Activated CD8-positive, alpha-beta memory T cell treated with anti-CD3 and anti-CD28 coated beads for 36 hours (primary cell): ENCODE measurements at regions not wholly inside any gene's neighbourhood (a gene's known extent, or its start where the extent isn't known, plus 50 kb on each side); places are given as distances from the start of the nearest gene placed in this dataset.
"Not testable (repeated sequence)": the region's sequence is repeated elsewhere in the genome, so short reads cannot be mapped to it uniquely, and the experiment has no call there.

Source experiments
- CTCF ChIA-PET: fragments of 350-600 bp; sonication (Branson Sonifier 250); formaldehyde crosslinking; loops from one replicate; lab custom pipeline; 2021; ENCODE audit warnings: antibody characterized with exemption; lab: Charles Lee
- POLR2A ChIA-PET: fragments of 350-600 bp; sonication (Branson Sonifier 250); formaldehyde crosslinking; loops from one replicate; lab custom pipeline; 2021; ENCODE audit warnings: antibody characterized with exemption; lab: Charles Lee

DNA sequence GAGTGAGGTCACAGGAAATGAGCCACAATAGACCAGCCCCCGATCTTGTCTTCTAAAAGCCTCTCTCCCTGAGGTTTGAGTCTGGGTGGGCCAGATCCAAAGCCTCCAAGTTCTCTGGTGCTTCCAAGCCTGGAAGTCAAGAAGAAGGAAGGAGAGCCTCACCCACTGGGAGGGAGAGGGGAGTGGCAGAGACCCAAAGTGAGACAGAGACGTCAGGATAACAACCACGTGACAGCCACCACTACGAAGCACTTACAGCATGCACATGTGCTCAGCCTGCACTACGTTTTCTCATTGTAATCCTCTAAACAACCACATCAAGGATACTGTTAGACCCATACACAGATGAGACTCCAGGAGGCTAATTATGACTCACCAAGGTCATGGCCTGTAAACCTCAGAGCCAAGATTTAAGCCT is 197.3 kb upstream of the LINGO1 start:
- CTCF ChIA-PET = no interaction called here
- POLR2A ChIA-PET = no interaction called here

DNA sequence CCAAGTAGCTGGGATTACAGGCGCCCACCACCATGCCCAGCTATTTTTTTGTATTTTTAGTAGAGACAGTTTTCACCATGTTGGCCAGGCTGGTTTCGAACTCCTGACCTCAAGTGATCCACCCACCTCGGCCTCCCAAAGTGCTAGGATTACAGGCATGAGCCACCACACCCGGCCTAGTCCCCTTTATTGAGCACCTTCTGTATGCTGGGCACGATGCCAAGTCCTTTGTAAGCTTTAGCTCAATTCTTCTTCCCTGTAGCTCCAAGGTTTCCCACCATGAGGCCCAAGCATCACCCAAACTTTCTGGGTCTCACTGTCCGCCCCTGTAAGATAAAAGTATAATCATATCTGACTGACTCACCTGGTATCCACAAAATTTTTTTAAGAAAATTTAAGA is 196.6 kb upstream of the LINGO1 start:
- POLR2A ChIA-PET, CTCF ChIA-PET: not testable (repeated sequence)

DNA sequence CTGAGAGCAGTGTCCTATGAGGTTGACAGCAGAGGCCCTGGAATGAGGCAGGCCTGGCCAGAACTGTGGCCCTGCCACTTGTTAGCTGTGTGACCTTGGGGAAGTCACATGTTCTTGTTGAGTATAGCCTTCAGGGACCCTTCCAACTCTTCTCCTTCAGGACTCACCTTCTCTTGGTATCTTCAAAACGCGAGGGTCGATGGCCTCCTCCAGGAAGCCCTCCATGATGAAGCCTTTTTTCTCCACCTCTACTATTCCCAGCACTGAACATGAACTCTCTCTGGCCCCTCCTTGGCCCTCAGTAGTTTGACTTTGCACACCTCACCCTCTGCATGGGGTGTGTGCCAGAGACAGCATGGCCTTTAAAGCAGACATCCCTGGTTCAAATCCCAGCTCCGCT is 195.1 kb upstream of the LINGO1 start:
- POLR2A ChIA-PET = no interaction called here

DNA sequence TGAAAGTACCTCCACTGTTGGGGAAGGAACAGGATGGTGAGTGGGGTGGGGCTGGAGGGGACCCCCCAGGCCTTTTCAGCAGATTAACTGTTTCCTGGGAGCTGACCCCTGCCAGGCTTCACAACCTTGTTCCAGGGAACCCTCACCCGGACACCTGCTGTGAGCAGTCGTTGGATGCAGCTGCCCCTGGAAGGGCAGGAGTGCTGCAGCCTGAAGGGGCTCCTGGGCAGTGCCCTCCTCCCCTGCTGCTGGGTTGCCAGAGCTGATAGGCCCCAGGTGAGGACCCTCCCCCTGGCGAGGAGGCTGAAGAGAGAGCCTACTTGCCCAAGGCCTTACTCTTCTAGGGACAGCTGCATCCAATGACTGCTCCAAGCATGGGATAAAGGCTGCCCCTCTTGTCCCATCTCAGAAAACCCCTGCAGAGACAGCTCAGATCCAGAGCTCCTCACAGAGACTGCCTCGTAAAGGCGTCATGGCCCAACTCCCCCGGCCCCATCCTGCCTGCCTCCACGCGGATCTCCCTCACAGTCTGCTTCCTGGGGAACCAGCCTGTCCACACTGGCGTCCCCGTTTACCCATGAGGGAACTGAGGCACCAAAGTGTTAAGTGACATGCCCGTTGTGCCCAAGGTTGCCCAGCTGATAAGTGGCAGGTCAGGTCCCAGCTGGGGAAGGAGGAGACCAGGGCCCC is 193.4 kb upstream of the LINGO1 start:
- POLR2A ChIA-PET = no interaction called here
- CTCF ChIA-PET = interaction anchor here (1.4 kb wide), 1 partner anchor 193 kb away, joined by 4 read pairs; no protein-coding TSS in a partner anchor

More for the DNA sequence above, 195.1 kb upstream of the LINGO1 start:
- CTCF ChIA-PET = no interaction called here

DNA sequence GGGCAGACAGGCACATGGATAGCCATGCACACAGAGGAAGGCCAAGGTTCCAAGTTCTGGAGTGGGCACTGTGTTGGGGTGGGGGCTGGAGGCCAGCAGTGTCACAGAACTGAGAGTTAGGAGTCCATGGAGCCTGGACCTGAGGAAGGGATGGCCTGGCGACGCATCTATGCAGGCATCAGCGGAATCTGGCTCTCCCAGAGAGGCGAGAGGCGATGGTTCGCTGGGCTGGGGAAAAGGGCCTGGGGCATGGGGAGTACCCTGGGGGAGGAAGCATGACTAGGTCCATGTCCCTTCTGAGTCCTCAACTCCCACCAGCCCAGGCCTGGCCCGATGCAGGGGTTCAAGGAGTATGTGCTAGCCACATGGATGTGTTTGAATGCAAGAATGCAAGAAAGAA is 192.8 kb upstream of the LINGO1 start:
- CTCF ChIA-PET = no interaction called here

DNA sequence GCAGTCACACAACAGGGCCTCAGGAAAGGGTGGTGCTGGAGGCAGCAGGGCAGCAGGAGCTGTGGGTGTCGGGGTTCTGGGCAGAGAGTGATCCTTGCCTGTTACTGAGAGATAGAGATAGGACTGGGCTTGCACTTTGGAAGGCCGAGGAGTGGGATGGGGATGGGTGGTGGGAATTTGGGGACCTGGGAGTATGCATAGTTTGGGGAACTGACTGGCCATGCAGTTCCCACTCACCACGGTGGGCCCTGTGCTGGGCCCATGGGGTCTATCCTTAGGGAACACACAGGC is 192.5 kb upstream of the LINGO1 start:
- ChIA-PET CTCF (no interaction called here), POLR2A (no interaction called here)

More for the DNA sequence above, 192.8 kb upstream of the LINGO1 start:
- POLR2A ChIA-PET = no interaction called here

DNA sequence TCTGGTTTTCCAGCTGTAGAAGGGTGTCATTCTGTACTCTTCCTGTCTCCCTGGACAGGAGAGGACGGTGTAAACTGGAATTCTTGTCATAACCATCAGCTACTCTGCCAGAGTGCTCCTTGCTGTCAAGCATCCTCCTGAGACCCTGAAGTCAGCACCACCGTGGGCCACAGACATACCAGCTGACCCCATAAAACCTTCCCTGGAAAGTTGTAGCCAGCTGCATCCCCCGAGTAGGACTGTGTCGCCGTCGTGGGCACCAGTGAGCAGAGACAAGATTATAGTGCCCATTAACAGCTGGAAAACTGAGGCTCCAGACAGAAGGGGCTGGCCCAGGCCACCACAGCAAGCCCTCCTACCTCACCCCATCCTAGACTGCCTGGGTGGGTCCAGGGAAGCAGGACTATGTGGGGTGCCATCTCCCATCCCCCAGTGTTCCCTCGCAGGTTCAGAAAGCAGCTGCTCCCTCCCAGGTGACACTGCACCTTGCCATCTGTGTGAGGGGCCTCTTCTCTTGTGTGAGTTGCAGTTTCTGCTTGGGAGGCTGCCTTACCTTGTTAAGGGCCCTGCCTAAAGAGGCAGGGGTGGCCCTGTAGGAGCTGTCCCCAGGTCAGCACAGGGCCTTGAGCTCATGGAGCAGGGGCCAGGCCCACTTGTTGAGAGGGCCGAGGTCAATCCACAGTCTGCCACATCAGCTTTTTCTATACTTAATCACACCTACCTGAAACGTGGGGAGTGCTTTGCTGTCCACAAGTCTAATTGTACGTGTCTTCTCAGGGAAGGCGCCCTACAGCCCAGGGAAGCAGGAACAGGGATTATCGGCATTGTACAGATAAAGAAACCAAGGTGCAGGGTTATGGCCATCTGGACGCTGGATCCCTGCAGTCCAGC is 191.9 kb upstream of the LINGO1 start:
- ChIA-PET POLR2A (no interaction called here), CTCF (no interaction called here)

DNA sequence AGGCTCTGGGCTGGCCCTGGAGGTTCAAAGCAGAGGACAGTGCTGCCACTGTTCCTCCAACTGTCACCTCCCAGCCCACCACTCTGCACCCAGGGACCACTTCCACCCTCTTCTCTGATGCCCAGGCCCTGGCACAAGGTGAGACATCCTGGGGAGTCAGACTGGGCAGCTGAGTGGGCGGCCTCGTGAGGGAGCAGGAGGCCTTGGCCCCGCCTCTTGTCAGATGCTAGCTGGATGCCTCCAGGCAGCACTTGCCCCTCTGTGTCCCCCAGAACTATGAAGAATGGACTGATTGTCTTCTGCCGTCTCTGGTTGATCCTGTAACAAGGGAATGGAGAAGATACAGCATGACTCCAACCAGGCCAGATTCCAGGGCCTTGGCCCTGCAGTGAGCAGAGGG is 191.0 kb upstream of the LINGO1 start:
- CTCF ChIA-PET = no interaction called here
- POLR2A ChIA-PET = no interaction called here

DNA sequence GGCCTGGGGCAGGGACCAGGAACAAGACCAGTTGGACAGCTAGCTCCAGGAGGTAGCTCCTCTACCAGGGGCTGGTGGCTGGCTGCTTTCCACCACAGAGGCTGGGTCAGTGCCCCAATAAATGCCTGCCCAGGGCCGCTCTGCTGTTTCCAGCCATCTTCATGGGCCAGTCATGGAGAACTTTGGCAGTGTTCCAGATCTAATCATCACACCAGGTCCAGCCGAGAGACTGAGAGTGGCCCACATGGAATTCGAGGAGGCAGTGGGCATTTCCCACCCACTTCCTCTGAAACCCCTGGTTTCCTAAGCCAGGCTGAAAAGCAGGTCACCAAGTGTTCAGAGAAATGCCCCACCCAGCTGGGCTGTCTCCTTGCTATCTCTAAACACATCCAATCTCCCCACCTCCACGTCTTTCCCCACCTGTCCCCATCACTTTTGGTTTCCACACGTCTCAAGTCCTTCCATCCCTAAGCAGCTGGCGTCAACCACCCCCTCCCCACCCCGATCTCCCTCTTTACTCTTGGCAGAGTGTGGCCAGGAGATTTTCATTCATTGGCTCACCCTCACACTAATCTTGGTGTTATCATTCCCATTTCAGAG is 190.0 kb upstream of the LINGO1 start:
- POLR2A ChIA-PET = no interaction called here

DNA sequence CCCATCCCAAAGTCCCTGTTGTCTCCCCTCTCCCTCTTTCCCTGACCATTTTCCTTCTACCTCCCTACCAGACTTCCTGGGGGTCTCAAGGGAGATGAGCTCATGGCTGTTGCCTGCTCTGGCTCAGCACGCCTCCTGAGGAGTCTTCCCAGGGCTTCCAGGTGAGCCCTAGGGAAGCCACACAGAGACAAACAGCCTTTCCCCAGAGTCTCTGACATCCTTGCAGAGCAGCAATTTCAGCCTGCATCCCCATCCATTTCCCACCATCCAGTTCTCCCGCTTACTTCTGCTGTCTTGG is 189.2 kb upstream of the LINGO1 start:
- POLR2A ChIA-PET = no interaction called here
- CTCF ChIA-PET = interaction anchor here (1.0 to 2.1 kb wide), 4 partner anchors 163 to 279 kb away, joined by 3 to 15 read pairs (median 6); partner anchors contain the start of gene LINGO1

More for the DNA sequence above, 190.0 kb upstream of the LINGO1 start:
- CTCF ChIA-PET = no interaction called here

DNA sequence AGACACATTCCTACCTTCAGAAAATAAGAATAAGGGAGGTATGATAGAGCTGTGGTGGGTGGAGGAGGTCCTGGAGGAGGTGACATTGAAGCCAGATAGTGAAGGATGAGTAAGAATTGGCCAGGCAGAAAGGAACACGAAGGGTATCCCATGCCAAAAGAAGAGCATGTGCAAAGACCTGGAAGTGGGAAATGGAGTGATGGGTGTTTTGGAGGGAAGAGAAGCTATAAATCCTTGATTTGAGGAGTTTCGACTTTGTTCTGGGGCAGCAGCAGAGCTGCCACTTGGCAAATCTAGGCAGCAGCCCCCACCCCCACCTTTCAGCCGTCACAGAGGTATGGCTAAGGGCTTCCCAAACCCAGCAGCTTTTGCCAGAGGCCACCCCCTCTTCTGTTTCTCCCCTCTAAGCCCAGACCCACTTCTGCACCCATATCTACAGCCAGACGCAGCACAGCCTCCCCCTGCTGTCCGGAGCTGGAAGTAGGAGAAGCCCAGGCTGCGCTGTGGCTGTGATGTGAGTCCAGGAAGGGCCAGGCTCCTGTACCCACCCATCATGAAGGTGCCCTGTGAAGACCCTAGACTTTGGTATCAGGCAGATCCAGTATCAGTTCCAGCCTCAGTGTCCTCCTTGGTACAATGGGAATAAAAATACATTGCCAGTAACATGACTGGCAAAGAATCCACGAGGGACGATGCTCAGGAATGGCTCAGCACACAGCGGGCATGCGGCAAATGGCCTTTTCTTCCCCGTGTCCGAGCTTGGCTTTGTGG is 188.7 kb upstream of the LINGO1 start:
- ChIA-PET CTCF (interaction anchor here (1.0 to 2.1 kb wide), 4 partner anchors 162 to 278 kb away, joined by 3 to 15 read pairs (median 6); partner anchors contain the start of gene LINGO1), POLR2A (no interaction called here)

DNA sequence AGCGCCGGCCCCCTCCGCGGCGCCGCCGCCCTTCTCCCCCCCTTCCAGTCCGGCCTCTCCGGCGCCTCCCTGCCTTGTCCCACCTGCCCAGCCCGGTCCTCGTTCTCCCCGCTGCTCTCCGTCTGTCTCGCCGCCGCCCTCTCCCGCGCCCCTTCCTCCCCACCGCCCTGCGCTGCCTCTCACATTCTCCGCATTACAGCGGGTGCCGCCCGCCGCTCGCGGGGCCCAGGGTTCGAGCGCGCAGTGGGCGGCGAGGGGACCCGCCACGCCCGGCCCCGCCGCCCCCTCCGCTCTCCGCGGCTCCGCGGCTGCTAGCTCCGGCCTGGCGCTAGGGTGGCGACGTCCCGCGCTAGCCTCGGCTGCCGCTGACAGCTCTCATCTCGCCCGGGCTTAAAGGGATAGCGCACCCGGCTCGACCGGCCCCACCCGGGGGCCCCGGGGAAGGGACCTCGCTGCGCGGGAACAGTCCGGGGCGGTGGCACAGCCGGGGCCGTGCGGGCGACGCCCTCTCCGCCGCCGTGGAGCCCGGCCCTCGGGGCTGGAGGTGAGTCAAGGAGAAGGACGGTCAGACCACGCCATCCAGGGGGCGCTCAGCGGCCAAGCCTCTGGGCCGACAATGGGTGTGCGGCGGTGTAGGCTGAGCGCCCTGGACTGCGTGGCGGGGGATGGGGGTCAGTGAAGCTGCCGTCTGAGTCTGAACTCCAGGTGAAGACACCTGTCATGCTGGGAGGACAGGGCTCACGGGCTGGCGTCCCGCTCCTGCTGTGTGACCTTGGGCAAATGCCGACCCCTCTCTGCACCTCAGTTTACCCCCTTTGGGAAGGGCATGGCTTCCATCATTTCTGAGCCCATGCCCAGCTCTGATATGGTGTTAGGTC is 187.4 kb upstream of the LINGO1 start:
- POLR2A ChIA-PET = no interaction called here

DNA sequence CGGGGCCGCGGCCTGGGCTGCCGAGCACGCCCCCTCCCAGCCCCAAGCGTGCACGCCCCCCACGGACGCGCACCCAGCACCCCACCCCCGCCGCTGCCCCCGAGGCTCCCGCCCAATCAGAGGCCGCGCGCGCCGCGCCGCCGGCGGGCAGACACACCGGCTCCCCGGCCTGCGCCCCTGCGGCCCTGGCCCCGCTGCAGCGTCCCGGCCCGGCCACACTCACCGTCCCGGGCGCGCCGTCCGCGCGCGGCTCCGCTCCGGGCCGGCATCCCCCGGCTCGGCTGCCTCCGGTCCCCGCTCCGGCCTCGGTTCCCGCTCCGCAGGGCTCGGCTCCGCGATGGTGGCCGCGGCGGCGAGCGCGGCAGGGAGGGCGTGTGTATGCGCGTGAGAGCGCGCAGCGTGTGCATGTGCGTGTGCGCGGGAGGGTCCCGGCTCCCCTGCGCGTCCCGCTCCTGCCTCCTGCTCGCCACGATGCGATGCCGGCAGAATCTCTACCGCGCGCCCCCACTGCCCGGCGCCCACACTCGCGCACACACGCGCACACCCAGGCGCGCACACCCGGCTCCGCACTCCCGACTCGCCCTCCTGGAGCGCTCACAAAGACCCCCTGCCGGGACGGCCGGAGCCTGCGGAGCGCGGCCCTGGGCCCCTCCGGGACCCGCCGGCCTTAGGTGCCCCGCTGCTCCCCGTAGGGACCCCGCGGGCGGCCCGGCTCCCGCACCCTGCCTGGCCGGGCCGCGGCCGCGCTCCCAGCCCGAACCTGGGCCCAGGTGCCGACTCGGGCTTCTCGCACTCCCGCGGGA is 186.5 kb upstream of the LINGO1 start:
- POLR2A ChIA-PET = no interaction called here
- CTCF ChIA-PET = no interaction called here

More for the DNA sequence above, 187.4 kb upstream of the LINGO1 start:
- CTCF ChIA-PET = interaction anchor here (2.1 kb wide), 1 partner anchor 186 kb away, joined by 15 read pairs; the partner anchor contains the start of gene LINGO1

DNA sequence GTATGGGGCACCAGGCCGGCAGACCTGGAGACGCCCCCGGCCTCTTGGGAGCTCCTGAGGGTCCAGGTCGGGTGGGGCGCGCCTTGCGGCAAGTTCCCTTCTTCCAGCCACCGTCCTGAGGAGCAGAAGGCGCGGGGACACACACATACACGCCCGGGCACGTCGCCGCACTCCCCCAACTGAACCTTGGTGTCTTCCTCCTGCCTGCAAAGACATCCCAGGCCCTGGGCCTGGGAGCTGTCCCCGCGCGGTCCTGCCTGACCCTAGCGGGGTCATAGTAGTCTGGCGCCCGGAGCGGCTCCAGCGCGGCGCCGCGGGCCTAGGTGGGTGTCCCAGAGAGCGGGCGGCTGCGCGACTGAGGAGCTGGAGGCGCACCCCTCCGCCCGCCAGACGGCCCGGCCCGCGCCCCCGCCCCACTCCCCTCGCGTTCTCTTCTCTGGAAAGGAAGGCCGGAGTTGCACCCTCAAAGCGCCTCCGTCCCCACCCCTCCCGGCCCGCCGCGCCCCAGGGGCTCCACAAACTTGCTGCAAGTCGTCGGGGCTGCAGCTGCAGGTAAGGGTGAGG is 185.9 kb upstream of the LINGO1 start:
- ChIA-PET CTCF (no interaction called here), POLR2A (no interaction called here)

DNA sequence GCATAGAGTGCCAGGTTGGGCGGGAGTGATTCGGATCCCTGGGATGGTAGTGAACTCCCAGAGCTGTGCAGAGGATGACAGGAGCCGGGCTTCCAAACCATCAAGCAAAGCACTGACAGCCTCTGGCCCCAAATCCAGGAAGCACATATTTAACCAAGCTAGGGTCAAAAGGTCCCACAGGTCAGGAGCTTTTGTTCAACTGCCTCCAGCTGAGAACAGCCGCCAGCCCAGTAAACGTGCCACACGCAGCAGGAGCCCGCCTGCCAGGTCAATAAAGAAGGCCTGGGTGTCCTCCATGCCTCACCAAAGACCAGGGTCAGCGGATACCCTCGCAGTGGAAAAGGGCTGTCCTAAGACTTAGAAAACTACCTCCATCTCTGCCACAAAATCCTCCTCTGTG is 184.7 kb upstream of the LINGO1 start:
- POLR2A ChIA-PET = no interaction called here
- CTCF ChIA-PET = no interaction called here

DNA sequence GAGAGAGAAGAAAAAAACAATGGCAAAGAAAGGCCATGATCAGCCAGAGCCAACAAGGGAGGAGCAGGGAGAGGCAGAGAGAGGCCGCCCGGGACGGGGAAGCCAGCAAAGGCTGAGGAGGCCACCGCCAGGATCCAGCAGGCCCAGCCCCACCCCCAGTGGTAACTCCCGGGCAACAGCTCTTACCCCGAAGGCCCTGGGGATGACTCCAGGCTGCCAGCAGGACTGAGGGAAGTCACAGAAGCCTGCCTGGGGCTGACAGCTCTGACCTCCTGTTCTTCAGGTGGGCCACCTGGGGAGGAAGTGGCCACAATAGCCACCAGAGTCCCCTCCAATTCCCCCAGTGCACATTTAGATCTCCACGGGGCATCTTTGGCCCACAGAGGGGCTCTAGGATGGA is 184.3 kb upstream of the LINGO1 start:
- ChIA-PET CTCF (no interaction called here), POLR2A (no interaction called here)

DNA sequence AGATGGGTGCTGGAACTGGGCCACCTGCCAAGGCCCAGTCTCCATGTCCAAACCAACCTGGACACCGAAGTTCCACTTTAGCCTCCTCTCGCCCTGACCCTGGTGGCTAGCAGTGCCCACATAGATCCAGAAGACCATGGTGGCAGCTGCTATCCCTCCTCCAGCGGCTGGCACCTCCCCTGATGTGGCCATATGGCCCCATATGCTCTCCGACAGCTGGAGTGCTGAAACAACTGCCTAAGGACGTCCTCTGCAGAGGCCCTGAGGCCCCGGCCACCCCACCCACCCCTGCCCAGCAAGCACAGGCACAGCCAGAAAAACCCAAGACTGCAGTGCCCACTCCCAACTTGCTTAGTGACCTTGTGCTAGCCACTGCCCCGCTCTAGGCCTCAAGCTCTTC is 182.3 kb upstream of the LINGO1 start:
- ChIA-PET CTCF (no interaction called here), POLR2A (no interaction called here)

DNA sequence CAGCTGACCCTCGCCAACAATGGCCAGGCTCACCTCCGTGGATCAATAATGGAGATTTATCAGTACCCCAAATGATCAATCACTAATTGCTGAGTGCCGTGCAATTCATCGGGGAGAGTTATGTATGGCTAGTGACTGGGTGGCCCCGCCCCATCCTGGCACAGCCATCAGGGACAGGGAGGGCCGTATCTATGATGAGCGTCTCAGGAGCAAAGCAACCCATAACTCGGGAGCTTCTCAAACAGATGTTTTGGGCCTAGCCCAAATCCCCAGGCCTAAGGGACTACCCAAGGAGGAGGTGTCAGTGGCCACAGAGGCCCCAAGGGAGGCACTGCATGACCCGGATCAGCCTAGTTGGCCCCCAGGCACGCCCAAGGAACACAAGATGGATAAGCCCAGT is 180.0 kb upstream of the LINGO1 start:
- CTCF ChIA-PET = no interaction called here
- POLR2A ChIA-PET = no interaction called here
